Heart left ventricle (tissue), 16 donors: ENCODE measurements at regions not wholly inside any gene's neighbourhood (a gene's known extent, or its start where the extent isn't known, plus 50 kb on each side); places are given as distances from the start of the nearest gene placed in this dataset.

Experiments
- ATAC-seq, 4 donors: fragments of 200-7000 bp; cut with Tn5 transposase; one replicate each; pipeline ENCODE4 v1.9.1; 2020 to 2022; ENCODE audit warnings: moderate library complexity in 4 of 4, mild to moderate bottlenecking in 3 of 4, moderate number of reproducible peaks in 1 of 4
- DNase-seq, 5 donors: peaks; one replicate each; pipeline ENCODE4 v3.0.0-alpha.2; 2020
- H3K27ac ChIP-seq, 12 donors: fragments of 200-600 bp; sonication (generic) in 4 of 12; one replicate each; pipeline versions ENCODE4 v1.5.0 to v1.8.0; 2016 to 2022; ENCODE audit warnings: mild to moderate bottlenecking in 2 of 12
- H3K27me3 ChIP-seq, 9 donors: fragments of 200-600 bp; sonication (generic) in 2 of 9; one replicate each; pipeline versions ENCODE4 v1.5.1 to v1.8.0; 2016 to 2022; ENCODE audit warnings: mild to moderate bottlenecking in 3 of 9
- H3K36me3 ChIP-seq, 9 donors: fragments of 200-600 bp; sonication (generic) in 2 of 9; one replicate each; pipeline versions ENCODE4 v1.5.0 to v1.8.0; 2018 to 2022; ENCODE audit warnings: mild to moderate bottlenecking in 2 of 9
- H3K4me1 ChIP-seq, 12 donors: fragments of 200-600 bp; sonication (generic) in 4 of 12; one replicate each; pipeline versions ENCODE4 v1.5.0 to v1.8.0; 2016 to 2022; ENCODE audit warnings: mild to moderate bottlenecking in 3 of 12
- H3K4me3 ChIP-seq, 12 donors: fragments of 200-600 bp; sonication (generic) in 4 of 12; one replicate each; pipeline versions ENCODE4 v1.5.0 to v1.8.0; 2017 to 2022; ENCODE audit warnings: mild to moderate bottlenecking in 9 of 12, moderate library complexity in 4 of 12
- H3K9me3 ChIP-seq, 12 donors: fragments of 200-600 bp; sonication (generic) in 4 of 12; one replicate each; pipeline versions ENCODE4 v1.5.0 to v1.8.0; 2016 to 2022; ENCODE audit warnings: mild to moderate bottlenecking in 1 of 12
- POLR2A ChIP-seq, 2 donors: fragments of 450-650 bp; IDR thresholded peaks; one replicate each; pipeline ENCODE4 v1.6.1; 2017; ENCODE audit warnings: antibody characterized with exemption in 2 of 2, mild to moderate bottlenecking in 2 of 2, moderate library complexity in 2 of 2
- WGBS, 4 donors: extraction: QIAGEN DNeasy Blood & Tissue Kit in 2 of 4; methylation state at CpG; one replicate each; pipeline versions ENCODE4 v1.1.5 to v1.1.7; 2013 to 2018; 5-methylcytosine and 5-hydroxymethylcytosine counted together
- intact Hi-C, 10 donors: fragments of 100-400 bp; cut with DNase I; formaldehyde crosslinking; loops; one replicate each; pipeline versions ENCODE4 v1.11.1 to v1.14.2; 2022
- TF ChIP-seq, protein P1 (sequence below), 12 donors: fragments of 200-600 bp; sonication (generic) in 4 of 12; IDR thresholded peaks; one replicate each; pipeline versions ENCODE4 v1.5.0 to v1.8.0; 2018 to 2022; ENCODE audit warnings: antibody characterized with exemption in 12 of 12, mild to moderate bottlenecking in 5 of 12
- donor health status: ischemic (EF 13 %, LVEDD 7.1; RV severe dilation, severe dysfunction).
- donor health status: healthy with polysubstance abuse.
- donor health status: DM: no; HTN: yes; CAD: no.
- donor health status: DM: no; HTN: no; CAD: no.
- donor health status: ischemic (EF 25% LVEDD 6.9; RV normal size, moderate dysfunction).
- donor health status: ischemic (EF 25% LVEDD 5.7; RV mildly dilated, moderate dysfunction).
- donor health status: healthy.
- donor health status: DM: yes; HTN: yes; CAD: no.
- donor health status: ischemic (EF 35%, LVEDD 5.7; RV mildly dilated, moderate dysfunction).
- donor health status: nonischemic (EF 11% LVEDD 7.7; RV severe dilation, severe dysfunction).
- donor health status: DM: yes; HTN: yes; CAD: no.
- donor health status: PGD.
- donor health status: ischemic (EF 29% LVEDD 5.4; RV normal size, mild dysfunction).
- donor health status: nonischemic (EF 23%, LVEDD 6.1; RV moderate dilation, normal function).

DNA sequence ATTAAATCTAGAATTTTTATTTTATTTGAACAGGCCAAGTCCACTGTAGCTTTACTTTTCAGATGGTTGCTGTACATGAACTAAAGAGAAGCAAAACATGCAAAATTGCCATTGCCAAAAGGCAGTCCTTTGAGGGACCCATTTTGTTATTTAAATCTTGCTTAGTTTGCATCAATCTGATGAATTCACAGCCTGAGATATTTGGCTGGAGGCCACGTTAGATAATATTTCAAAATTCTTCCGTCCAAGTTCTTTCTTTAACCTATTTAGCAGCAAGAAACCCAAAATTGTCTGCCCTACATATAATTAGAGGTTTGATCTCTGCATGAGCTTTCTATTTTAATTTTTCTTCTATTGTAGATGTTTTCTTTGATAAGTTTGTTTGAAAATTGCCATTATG is 1706.9 kb upstream of the RAG2 start:
- H3K27ac ChIP-seq = no peak overlapping the region
- no peak overlapping the region for H3K4me3 ChIP-seq
- H3K27me3 ChIP-seq = no peaks in the 10 kb centered on the region
- no peak for ATAC-seq
- WGBS, 4 donors = 46 to 64% (median 47%) methylated on average over 2 of the region's 2 CpGs
- no peaks in the 10 kb centered on the region for H3K9me3 ChIP-seq
- H3K36me3 ChIP-seq = no peaks in the 10 kb centered on the region
- DNase-seq = no peak
- peaks cover 0 to 5% (median 0%) of the 10 kb centered on the region in 12 donors for H3K4me1 ChIP-seq
- intact Hi-C loops = no loop called here
- TF ChIP-seq POLR2A (IDR thresholded peaks at IDR 0.05) = no peak
- TF ChIP-seq, protein P1, sequence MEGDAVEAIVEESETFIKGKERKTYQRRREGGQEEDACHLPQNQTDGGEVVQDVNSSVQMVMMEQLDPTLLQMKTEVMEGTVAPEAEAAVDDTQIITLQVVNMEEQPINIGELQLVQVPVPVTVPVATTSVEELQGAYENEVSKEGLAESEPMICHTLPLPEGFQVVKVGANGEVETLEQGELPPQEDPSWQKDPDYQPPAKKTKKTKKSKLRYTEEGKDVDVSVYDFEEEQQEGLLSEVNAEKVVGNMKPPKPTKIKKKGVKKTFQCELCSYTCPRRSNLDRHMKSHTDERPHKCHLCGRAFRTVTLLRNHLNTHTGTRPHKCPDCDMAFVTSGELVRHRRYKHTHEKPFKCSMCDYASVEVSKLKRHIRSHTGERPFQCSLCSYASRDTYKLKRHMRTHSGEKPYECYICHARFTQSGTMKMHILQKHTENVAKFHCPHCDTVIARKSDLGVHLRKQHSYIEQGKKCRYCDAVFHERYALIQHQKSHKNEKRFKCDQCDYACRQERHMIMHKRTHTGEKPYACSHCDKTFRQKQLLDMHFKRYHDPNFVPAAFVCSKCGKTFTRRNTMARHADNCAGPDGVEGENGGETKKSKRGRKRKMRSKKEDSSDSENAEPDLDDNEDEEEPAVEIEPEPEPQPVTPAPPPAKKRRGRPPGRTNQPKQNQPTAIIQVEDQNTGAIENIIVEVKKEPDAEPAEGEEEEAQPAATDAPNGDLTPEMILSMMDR (IDR thresholded peaks at IDR 0.05) = no peak

DNA sequence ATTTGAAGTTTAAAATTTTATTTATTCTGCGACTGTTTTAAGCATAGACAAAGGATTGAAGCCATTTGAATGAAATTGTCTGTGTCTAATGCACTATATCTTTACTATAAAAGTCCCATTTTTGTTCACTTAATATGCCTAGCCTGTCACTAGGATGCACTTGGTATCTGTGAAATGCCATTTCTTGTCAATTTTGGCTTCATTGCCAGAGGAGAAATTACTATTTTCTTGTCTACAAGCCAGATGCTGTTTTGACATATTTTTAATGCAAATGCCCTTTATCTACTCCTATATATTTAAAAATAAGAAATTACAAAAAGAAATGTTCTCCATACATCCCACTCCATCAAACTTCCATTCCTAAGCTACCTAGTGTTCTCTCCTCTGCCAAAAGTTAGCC is 1704.5 kb upstream of the RAG2 start:
- no peak for DNase-seq
- no peaks in the 10 kb centered on the region for H3K36me3 ChIP-seq
- 0 to 1% (median 0%) methylated on average over 1 of the region's 1 CpG for WGBS, 4 donors

DNA sequence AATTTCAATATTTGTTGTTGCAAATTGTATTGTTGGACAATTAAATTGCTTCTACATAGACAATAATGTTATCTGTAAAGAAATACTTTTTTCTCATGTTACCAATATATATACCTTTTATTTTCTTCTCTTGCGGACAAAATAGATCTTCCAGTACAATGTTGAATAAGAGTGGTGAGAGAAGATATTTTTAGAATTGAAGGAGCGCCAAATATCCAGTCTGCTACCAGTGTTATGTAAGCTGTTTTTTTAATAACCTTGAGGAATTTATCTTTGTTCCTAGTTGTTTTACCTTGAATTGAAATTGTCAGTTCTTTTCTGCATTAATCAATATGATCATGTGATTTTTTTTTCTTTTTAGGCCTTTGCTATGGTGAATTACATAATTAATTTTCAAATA is 1702.5 kb upstream of the RAG2 start:
- Histone ChIP-seq H3K9me3 (peaks cover 0 to 10% (median under 1%) of the 10 kb centered on the region in 12 donors), H3K4me1 (peaks cover 0 to 5% (median 0%) of the 10 kb centered on the region in 12 donors), H3K27me3 (no peaks in the 10 kb centered on the region), H3K27ac (no peak overlapping the region), H3K4me3 (no peak overlapping the region), H3K36me3 (no peaks in the 10 kb centered on the region)
- ATAC-seq = peak in 1 of 4 donors; percentile 62
- no peak for DNase-seq
- WGBS, 4 donors = 44 to 50% (median 46%) methylated on average over 2 of the region's 2 CpGs
- intact Hi-C loops = no loop called here
- TF ChIP-seq, protein P1 (IDR thresholded peaks at IDR 0.05) = no peak
- TF ChIP-seq POLR2A (IDR thresholded peaks at IDR 0.05) = no peak

More for the DNA sequence above, 1704.5 kb upstream of the RAG2 start:
- Histone ChIP-seq H3K4me1 (peaks cover 0 to 5% (median 0%) of the 10 kb centered on the region in 12 donors), H3K27me3 (no peaks in the 10 kb centered on the region), H3K27ac (no peak overlapping the region), H3K4me3 (no peak overlapping the region), H3K9me3 (no peaks in the 10 kb centered on the region)
- TF ChIP-seq, protein P1 (IDR thresholded peaks at IDR 0.05) = no peak
- TF ChIP-seq POLR2A (IDR thresholded peaks at IDR 0.05) = no peak
- intact Hi-C loops = no loop called here
- ATAC-seq = no peak

DNA sequence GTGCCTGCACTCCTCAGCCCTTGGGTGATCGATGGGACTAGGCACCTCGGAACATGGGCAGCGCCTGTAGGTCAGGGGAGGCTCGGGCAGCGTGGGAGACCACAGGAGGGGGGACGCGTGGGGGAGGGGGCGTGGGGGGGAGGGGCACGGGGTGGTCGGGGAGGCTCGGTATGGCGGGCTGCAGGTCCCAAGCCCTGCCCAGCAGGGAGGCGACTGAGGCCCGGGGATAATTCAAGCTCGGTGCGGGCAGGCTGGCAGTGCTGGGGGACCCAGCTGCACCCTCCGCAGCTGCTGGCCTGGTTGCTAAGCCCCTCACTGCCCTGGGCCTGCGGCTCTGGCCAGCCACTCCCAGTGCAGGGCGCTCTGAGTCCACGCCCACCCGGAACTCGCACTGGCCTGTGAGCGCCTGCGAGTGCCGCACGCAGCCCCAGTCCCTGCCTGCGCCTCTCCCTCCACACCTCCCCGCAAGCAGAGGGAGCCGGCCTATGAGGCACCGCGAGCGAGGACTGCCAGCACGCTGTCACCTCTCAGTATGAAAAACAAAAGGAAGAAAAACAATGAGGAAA is 1698.3 kb upstream of the RAG2 start:
- H3K27ac ChIP-seq = no peak overlapping the region
- no peaks in the 10 kb centered on the region for H3K27me3 ChIP-seq
- 94 to 97% (median 96%) methylated on average over 22 to 33 of the region's 33 CpGs for WGBS, 4 donors
- H3K9me3 ChIP-seq = peaks cover 0 to 23% (median 2%) of the 10 kb centered on the region in 12 donors
- no peak overlapping the region for H3K4me3 ChIP-seq
- H3K36me3 ChIP-seq = no peaks in the 10 kb centered on the region
- ATAC-seq = no peak
- no peak for TF ChIP-seq POLR2A (IDR thresholded peaks at IDR 0.05)
- TF ChIP-seq, protein P1 (IDR thresholded peaks at IDR 0.05) = no peak
- peaks cover 0 to 5% (median 0%) of the 10 kb centered on the region in 12 donors for H3K4me1 ChIP-seq
- intact Hi-C loops = no loop called here
- no peak for DNase-seq
